SH-SY5Y (cell line): ENCODE measurements at regions not wholly inside any gene's neighbourhood (a gene's known extent, or its start where the extent isn't known, plus 50 kb on each side); places are given as distances from the start of the nearest gene placed in this dataset.

Experiments used
- GATA2 ChIP-seq: IDR thresholded peaks from 2 replicates; pipeline ENCODE4 v1.6.1; 2011; ENCODE audit warnings: mild to moderate bottlenecking, low read depth, low read length
- GATA3 ChIP-seq: IDR thresholded peaks from 2 replicates; pipeline ENCODE4 v1.6.1; 2011; ENCODE audit warnings: low read depth, mild to moderate bottlenecking, low read length, moderate library complexity

DNA sequence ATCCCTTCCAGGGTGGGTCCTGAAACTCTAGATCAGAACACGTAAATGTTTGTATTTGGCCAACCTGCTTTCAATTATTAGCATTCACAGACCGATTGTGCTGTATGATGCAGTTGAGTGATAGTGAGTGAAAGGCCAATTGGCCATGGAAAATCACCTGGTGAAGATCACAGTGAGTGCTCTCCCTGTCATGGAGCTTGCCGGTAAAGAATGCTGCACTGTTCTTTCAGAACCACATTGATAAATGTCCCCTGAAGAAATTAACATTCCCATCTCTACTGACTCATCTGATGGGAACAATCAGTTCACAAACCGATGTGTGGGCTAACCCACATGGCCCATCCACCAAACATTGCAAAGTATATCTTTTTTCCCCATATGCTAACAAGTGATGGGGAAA lies 324.8 kb upstream of the TBL1XR1 start:
- TF ChIP-seq GATA2 (peak; percentile 61; the same call in 1 of the 2 replicates), GATA3 (no peak)
